Smooth muscle cell (in vitro differentiated cells): ENCODE measurements at regions not wholly inside any gene's neighbourhood (a gene's known extent, or its start where the extent isn't known, plus 50 kb on each side); places are given as distances from the start of the nearest gene placed in this dataset.
"Not testable (repeated sequence)": the region's sequence is repeated elsewhere in the genome, so short reads cannot be mapped to it uniquely, and the experiment has no call there.

Experiments
- DNase-seq: peaks from one replicate; lab custom pipeline; 2025; ENCODE audit not compliant: unreplicated experiment; lab: John Stamatoyannopoulos, UW
- H2AFZ ChIP-seq: fragments of 200-600 bp; sonication (generic); 2 replicates; pipeline ENCODE4 v1.6.0; 2016; ENCODE audit warnings: antibody characterized with exemption, low read depth, mild to moderate bottlenecking
- H3F3A ChIP-seq: fragments of 200-600 bp; sonication (generic); 2 replicates; pipeline ENCODE4 v1.6.0; 2017; ENCODE audit warnings: antibody characterized with exemption, low read depth
- H3K27ac ChIP-seq: fragments of 200-600 bp; sonication (generic); 2 replicates; pipeline ENCODE4 v1.5.1; 2016; ENCODE audit warnings: low read depth, mild to moderate bottlenecking
- H3K27me3 ChIP-seq: fragments of 200-600 bp; sonication (generic); 2 replicates; pipeline ENCODE4 v1.6.1; 2016; ENCODE audit warnings: low read depth, mild to moderate bottlenecking
- H3K36me3 ChIP-seq: fragments of 200-600 bp; sonication (generic); 2 replicates; pipeline ENCODE4 v1.5.1; 2016; ENCODE audit warnings: low read depth
- H3K4me1 ChIP-seq: fragments of 200-600 bp; sonication (generic); 2 replicates; pipeline ENCODE4 v1.5.1; 2016; ENCODE audit warnings: low read depth
- H3K4me2 ChIP-seq: fragments of 200-600 bp; sonication (generic); 2 replicates; pipeline ENCODE4 v1.6.0; 2016; ENCODE audit warnings: mild to moderate bottlenecking
- H3K4me3 ChIP-seq: fragments of 200-600 bp; sonication (generic); 2 replicates; pipeline ENCODE4 v1.5.1; 2016; ENCODE audit warnings: mild to moderate bottlenecking
- H3K79me2 ChIP-seq: fragments of 200-600 bp; sonication (generic); 2 replicates; pipeline ENCODE4 v1.6.0; 2016; ENCODE audit warnings: low read depth, mild to moderate bottlenecking
- H3K9ac ChIP-seq: fragments of 200-600 bp; sonication (generic); 2 replicates; pipeline ENCODE4 v1.6.0; 2016; ENCODE audit warnings: low read depth
- H3K9me3 ChIP-seq: fragments of 200-600 bp; sonication (generic); replicated peaks from 2 replicates; pipeline ENCODE4 v1.5.1; 2016; ENCODE audit warnings: low read depth
- H4K20me1 ChIP-seq: fragments of 200-600 bp; sonication (generic); 2 replicates; pipeline ENCODE4 v1.6.0; 2016; ENCODE audit warnings: low read depth
- CTCF ChIP-seq: fragments of 200-600 bp; sonication (generic); IDR thresholded peaks from 2 replicates; pipeline ENCODE4 v1.5.1; 2017; ENCODE audit warnings: borderline replicate concordance, mild to moderate bottlenecking, antibody characterized with exemption; ENCODE audit not compliant: insufficient read depth, poor library complexity, severe bottlenecking
- WGBS: methylation state at CpG from one replicate; pipeline ENCODE4 v1.1.7; 2016; ENCODE audit warnings: low lambda C conversion rate; 5-methylcytosine and 5-hydroxymethylcytosine counted together

- H3K36me3 ChIP-seq: no peaks in the 10 kb centered on the region
- H4K20me1 ChIP-seq: no peaks in the 10 kb centered on the region
- no peaks in the 10 kb centered on the region for H3K4me1 ChIP-seq
- no peak for TF ChIP-seq CTCF
- no peak overlapping the region for H3K4me3 ChIP-seq
- H3K4me2 ChIP-seq: no peak overlapping the region
- H2AFZ ChIP-seq: no peak overlapping the region
- no peaks in the 10 kb centered on the region for H3K27me3 ChIP-seq
- no peak overlapping the region for H3K27ac ChIP-seq
- H3F3A ChIP-seq: no peaks in the 10 kb centered on the region
- H3K9ac ChIP-seq: no peak overlapping the region
- whole genome bisulfite sequencing: 78% methylated on average over 10 of the region's 10 CpGs
- DNase-seq: no peak
- H3K9me3 ChIP-seq: no peaks in the 10 kb centered on the region
- H3K79me2 ChIP-seq: no peaks in the 10 kb centered on the region
These were observed 93.4 kb upstream of the MAMLD1 start for GRCh38 chrX:150269605-150270254.

DNA sequence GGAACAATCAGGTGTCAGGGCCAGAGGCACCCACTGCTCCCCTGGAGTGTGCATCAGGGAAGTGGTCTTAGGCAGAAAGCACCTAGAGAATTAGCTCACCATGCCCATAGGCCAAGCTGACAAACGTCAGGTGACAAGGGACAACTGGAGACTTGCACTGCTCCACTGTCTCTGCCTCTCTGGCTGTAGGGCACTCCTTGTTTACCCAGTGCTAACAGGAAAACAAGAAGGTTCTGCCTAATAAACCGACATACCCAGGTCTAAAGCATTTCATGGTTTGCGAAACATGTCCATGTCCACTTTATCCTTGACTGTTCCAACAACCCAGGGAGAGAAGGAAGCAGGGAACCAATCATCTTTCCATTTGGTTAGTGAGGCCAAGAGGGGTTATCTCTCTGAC lies 92.5 kb upstream of the MAMLD1 start:
- Histone ChIP-seq H3K27ac (no peak overlapping the region), H3K9me3 (no peaks in the 10 kb centered on the region), H3K4me1 (no peaks in the 10 kb centered on the region), H2AFZ (no peak overlapping the region), H3K79me2 (no peaks in the 10 kb centered on the region), H3K4me2 (no peak overlapping the region), H3K9ac (no peak overlapping the region), H3K36me3 (no peaks in the 10 kb centered on the region), H3F3A (no peaks in the 10 kb centered on the region), H3K27me3 (no peaks in the 10 kb centered on the region), H4K20me1 (no peaks in the 10 kb centered on the region), H3K4me3 (no peak overlapping the region)
- TF ChIP-seq CTCF: no peak
- 86% methylated on average over 3 of the region's 3 CpGs for WGBS
- no peak for DNase-seq

DNA sequence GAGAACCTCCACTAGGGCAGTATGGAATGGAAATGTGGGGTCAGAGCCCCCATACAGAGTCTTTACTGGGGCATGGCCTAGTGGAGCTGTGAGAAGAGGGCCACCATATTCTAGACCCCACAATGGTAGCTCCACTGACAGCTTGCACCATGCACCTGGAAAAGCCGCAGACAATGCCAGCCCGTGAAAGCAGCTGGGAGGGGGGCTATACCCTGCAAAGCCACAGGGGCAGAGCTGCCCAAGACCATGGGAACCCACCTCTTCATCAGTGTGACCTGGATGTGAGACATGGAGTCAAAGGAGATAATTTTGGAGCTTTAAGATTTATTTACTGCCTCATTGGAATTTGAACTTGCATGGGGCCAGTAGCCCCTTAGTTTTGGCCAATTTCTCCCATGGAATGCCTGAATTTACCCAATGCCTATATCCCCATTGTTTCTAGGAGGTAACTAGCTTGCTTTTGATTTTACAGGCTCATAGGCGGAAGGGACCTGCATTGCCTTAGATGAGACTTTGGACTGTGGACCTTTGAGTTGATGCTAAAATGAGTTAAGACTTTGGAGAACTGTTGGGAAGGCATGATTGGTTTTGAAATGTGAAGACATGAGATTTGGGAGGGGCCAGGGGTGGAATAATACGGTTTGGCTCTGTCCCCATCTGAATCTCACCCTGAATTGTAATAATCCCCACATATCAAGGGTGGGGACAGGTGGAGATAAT lies 89.4 kb upstream of the MAMLD1 start:
- H3K4me2 ChIP-seq, H3K36me3 ChIP-seq, H3K27ac ChIP-seq, H2AFZ ChIP-seq, DNase-seq, H3K27me3 ChIP-seq, H3K9ac ChIP-seq, H3K4me3 ChIP-seq, H3K9me3 ChIP-seq, H3K79me2 ChIP-seq, H3F3A ChIP-seq, H4K20me1 ChIP-seq, H3K4me1 ChIP-seq: not testable (repeated sequence)
- 63% methylated on average over 4 of the region's 4 CpGs for WGBS

- H3K36me3 ChIP-seq: no peaks in the 10 kb centered on the region
- no peak overlapping the region for H3K9ac ChIP-seq
- H3K27ac ChIP-seq: no peak overlapping the region
- no peak overlapping the region for H3K4me2 ChIP-seq
- H3K27me3 ChIP-seq: peaks cover 5% of the 10 kb centered on the region
- H3K9me3 ChIP-seq: no peaks in the 10 kb centered on the region
- H3K4me1 ChIP-seq: no peaks in the 10 kb centered on the region
- DNase-seq: no peak
- no peak overlapping the region for H2AFZ ChIP-seq
- no peaks in the 10 kb centered on the region for H4K20me1 ChIP-seq
- no peaks in the 10 kb centered on the region for H3F3A ChIP-seq
- no peaks in the 10 kb centered on the region for H3K79me2 ChIP-seq
- WGBS: 63% methylated on average over 2 of the region's 2 CpGs
- no peak overlapping the region for H3K4me3 ChIP-seq
- TF ChIP-seq CTCF: no peak
These were observed 80.2 kb upstream of the MAMLD1 start for GRCh38 chrX:150282953-150283352.
